Activated CD4-positive, alpha-beta T cell treated with anti-CD3 and anti-CD28 coated beads, Interleukin-2, amount 50 U/mL, for 4 hours (primary cell): ENCODE measurements at regions not wholly inside any gene's neighbourhood (a gene's known extent, or its start where the extent isn't known, plus 50 kb on each side); places are given as distances from the start of the nearest gene placed in this dataset.
"Not testable (repeated sequence)": the region's sequence is repeated elsewhere in the genome, so short reads cannot be mapped to it uniquely, and the experiment has no call there.

ENCODE experiments used
- DNase-seq, 2 experiments: peaks; one replicate each; pipeline ENCODE4 v3.0.0-alpha.2; 2020

DNA sequence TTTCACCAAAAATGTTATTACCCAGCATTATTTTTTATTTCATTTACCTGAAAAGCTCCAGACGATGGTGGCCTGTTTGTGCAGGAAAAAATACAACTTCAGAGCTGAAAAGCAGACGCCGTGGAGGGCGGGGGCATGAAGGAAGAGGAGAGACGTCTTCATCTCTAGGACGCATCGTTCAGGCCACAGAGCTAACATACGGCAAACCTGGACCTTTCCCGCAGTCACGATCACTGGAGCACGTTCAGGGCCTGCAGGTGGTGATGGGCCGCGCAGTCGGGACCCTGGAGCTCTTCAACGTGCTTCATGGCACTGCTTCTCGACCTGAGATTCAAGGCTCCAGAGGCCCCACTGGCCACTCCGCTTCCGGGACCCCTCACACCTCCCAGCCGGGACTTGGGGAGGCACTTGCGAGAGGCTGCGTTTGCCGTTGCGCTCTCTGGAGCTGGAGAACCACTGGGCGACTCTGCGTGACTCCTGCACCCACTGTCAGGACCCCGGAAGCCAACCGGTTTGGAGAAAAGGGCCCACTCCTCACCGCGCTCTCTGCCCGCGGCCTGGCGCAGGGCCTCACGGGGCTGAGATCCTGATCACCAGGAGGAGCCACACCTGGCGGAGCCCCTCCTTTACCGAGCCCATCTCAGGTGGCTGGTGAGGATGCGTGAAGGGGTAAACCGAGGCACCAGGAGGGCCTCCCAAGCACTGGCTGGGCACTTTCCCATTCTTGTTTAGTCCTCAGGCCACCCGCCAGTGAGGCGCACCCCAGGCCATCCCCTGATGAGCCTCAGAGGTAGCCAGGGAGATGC lies 164.4 kb upstream of the AFDN start:
- no peak for DNase-seq

DNA sequence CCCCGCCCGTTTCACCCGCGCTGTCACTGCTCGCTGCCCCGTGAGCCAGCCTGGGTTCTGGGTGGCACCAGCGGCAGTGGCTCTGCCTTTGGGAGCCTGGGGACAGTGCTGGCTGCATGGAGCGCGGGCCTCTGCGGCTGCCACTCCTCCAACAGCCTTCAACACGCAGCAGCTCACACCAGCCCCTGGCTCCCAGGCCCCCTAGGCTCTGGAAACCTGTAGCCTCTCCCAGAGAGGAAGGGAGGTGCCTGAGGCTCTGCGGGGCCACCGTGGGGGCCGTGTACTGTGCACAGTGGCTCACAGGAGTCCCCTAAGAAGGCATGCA lies 163.9 kb upstream of the AFDN start:
- DNase-seq = no peak

DNA sequence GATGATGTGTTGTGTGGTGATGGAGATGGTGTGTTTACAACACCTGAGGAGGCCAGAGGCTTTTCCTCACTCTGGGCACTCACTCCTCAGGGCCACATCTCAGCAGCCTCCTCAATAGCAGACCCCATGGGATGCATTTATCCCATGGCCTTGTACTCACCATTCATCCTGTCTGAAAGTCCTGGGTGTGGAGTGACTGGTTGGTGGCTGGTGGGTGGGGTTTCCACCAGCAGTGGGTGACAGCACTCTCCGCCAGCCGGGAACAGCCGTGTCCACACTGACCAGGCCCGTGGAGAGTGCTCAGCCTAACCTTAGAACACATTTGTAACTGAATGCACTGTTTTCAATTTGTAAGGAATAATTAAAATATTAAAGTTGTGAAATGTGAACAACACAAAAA lies 163.4 kb upstream of the AFDN start:
- no peak for DNase-seq

GRCh38 chr6:167663784-167664443 lies 162.8 kb upstream of the AFDN start:
- no peak for DNase-seq

GRCh38 chr6:167664678-167665660 lies 161.7 kb upstream of the AFDN start:
- DNase-seq = no peak

GRCh38 chr6:167665698-167666330 lies 160.9 kb upstream of the AFDN start:
- no peak for DNase-seq

DNA sequence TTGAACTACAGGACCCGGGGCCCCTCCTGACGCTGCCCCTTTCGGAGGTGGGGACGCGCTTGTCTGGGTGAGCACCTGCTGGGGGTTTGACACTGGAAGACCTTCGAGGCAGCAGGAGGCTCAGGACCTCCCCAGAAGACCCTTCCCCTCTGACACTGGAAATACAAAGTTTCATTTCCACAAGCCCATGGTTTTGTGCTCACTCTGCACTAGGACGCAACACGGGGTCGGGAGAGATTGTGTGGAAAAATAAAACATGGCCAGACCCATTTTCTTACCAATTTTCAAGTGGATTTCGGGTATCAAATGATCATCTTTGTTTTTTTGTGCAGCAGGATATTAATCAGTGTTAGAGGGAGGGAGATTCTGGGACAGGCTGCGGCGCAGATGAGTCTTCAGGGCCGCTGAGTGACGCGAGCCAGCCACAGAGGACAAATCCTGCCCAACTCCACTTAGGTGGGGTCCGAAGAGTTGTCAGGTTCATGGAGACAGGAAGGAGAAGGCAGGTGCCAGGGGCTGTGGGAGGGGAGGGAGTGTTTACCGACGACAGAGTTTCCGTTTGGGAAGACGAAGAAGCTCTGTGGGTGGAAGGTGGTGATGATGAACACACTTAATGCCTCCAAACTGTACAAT lies 160.0 kb upstream of the AFDN start:
- no peak for DNase-seq

- no peak for DNase-seq
Observed at GRCh38 chr6:167667204-167668018, 159.3 kb upstream of the AFDN start.

DNA sequence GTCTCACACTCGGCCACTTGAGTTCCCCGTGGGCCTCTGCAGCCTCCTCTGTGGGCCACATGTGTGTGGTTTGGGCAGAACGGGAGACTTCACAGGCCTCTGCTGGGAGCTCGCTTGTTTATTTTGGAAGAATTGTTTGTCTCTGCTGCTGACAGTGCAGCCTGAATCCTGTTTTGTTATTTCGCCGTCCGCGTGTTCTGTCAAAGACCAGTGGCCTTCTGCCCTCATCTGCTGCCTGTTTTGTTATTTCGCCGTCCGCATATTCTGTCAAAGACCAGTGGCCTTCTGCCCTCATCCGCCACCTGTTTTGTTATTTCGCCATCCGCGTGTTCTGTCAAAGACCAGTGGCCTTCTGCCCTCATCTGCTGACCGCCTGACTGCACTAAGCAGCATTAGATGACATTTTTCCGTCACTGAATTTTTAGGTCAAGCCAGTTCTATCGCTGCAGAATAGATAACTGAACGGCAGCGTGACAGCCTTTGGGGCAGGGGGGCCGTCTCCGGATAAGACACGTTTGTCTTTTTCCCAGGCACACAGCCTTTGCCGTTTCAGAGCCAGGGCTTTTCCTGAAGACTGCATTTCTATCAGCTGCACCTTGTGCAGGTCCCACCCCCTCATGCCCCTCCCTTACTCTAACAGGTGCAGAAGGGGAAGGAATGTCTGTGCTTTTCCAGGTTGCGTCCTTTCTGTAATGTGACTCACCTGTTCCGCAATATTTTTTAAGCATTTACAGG lies 158.5 kb upstream of the AFDN start:
- no peak for DNase-seq

DNA sequence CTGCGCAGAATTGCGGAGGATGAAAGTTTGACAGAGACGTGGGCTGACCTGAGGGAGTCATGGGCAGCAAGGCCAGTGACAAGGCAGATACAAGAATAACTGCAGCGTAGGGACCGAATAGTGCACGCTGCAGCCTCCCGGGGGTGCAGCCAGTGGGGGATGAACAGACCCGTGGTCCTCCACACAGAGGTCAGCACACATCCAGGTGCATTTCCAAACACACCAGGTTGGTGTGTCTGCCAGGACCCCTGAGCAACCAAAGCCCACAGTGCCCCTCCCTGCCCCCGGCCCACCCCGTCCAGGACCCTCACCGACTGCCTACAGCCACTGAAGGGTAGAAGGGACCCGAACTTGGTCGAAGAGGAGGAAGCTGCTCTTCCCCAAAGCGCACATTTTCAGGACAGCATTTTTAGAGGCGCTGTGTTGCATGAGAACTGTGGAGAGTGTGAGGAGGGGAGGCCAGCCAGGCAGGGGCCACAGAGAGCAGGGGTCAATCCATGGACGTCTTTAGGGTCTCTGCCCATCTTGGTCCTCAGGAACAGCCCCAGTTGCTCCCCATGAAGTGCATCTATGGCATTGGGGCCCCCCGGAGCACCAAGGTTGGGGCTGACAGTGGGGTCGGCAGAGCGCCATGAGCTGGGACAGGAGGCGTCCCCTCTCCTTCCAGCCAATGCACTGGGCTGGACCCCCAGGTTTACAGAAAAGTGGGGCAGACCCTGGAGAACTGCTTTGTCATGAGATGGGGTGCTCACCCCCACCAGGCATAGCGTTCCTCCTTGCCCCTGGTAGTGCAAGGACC lies 157.8 kb upstream of the AFDN start:
- DNase-seq = no peak

GRCh38 chr6:167669553-167669849 lies 157.2 kb upstream of the AFDN start:
- DNase-seq = no peak

GRCh38 chr6:167669870-167670802 lies 156.6 kb upstream of the AFDN start:
- no peak for DNase-seq

DNA sequence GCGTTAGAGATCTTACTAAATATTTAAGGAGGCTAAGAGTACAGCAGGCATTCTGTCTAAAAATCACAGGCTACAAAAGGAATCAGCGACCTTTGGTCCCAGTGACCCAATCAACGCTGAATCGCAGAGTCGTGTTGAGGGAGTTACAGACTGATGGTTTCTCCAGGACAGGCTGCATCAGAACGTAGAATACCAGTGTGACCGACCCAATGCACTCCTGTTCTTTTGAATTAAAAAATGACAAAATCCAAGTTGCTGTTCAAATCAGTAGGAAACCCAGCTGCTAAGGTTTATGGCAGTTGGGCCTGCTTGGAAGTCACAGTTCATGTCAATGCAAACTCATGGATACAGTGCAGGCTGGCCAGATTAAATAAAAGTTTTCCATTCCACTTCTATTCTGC lies 155.8 kb upstream of the AFDN start:
- no peak for DNase-seq

GRCh38 chr6:167671379-167671976 lies 155.2 kb upstream of the AFDN start:
- not testable (repeated sequence) for DNase-seq

- DNase-seq = no peak
Observed at GRCh38 chr6:167671977-167672687, 154.6 kb upstream of the AFDN start.

DNA sequence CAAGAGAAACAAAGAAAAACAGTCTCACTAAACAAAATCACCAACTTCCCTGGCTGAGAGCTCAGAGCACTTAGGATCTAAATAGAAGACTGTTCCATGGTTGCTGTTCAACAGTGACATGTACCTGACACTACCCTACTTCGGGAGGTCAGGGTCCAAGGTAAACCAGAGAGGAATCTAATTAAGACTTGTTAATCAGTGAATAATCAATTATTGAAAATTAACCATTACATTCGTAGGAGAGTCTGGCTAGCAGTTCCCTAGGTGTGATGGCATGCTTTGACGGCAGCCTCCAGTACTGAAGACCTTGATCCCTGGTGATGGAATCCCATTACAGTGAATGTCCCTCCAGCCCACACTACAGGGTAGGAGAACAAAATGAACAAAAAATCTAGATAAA lies 154.0 kb upstream of the AFDN start:
- no peak for DNase-seq

DNA sequence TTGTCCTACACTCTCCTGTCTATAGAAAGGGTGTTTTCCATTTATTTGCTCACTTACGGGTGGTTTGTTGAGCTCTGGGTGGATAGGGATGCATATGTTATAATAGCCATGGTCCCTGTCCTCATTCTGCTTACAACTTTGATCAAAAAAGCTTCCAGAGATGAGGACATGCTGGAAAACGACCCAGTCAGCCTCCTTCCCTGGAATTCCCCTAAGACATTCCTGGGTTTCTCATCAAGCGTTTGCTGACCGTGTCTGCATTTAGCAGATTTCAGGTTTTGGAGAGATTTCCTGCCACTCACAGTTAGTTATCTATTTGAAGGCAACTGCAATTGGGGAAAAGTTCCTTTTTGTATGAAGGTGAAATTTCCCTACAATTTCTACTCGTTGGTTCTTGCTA lies 152.8 kb upstream of the AFDN start:
- no peak for DNase-seq

- DNase-seq = no peak
Observed at GRCh38 chr6:167674486-167674885, 152.2 kb upstream of the AFDN start.
